HG03520 (cell line): ENCODE measurements at regions not wholly inside any gene's neighbourhood (a gene's known extent, or its start where the extent isn't known, plus 50 kb on each side); places are given as distances from the start of the nearest gene placed in this dataset.

Experiments used
- ATAC-seq: cut with Tn5 transposase; IDR thresholded peaks from one replicate; pipeline ENCODE4 v1.9.1; 2021; ENCODE audit warnings: mild to moderate bottlenecking, moderate library complexity; ENCODE audit not compliant: unreplicated experiment

- no peak for ATAC-seq
These were observed 1331.2 kb upstream of the GBE1 start for GRCh38 chr3:83092521-83093221.

- ATAC-seq: no peak
These were observed 1314.6 kb upstream of the GBE1 start for GRCh38 chr3:83076041-83076440.

GRCh38 chr3:83074485-83074884, 1313.0 kb upstream of the GBE1 start:
- no peak for ATAC-seq

- no peak for ATAC-seq
These were observed 1304.5 kb upstream of the GBE1 start for GRCh38 chr3:83065851-83066460.

GRCh38 chr3:83063446-83063845, 1302.0 kb upstream of the GBE1 start:
- ATAC-seq: no peak

- no peak for ATAC-seq
These were observed 1287.1 kb upstream of the GBE1 start for GRCh38 chr3:83048556-83048955.

GRCh38 chr3:83039422-83039821, 1278.0 kb upstream of the GBE1 start:
- no peak for ATAC-seq

- no peak for ATAC-seq
These were observed 1274.2 kb upstream of the GBE1 start for GRCh38 chr3:83035704-83036010.

- no peak for ATAC-seq
These were observed 1273.6 kb upstream of the GBE1 start for GRCh38 chr3:83034806-83035703.

GRCh38 chr3:83033133-83033532, 1271.7 kb upstream of the GBE1 start:
- no peak for ATAC-seq

GRCh38 chr3:83023086-83023485, 1261.6 kb upstream of the GBE1 start:
- ATAC-seq: no peak

- no peak for ATAC-seq
These were observed 1250.0 kb upstream of the GBE1 start for GRCh38 chr3:83011481-83011880.

- ATAC-seq: no peak
These were observed 1242.5 kb upstream of the GBE1 start for GRCh38 chr3:83003917-83004316.

- no peak for ATAC-seq
These were observed 1241.5 kb upstream of the GBE1 start for GRCh38 chr3:83002869-83003445.

GRCh38 chr3:82999777-83000176, 1238.3 kb upstream of the GBE1 start:
- ATAC-seq: no peak

GRCh38 chr3:82978368-82978767, 1216.9 kb upstream of the GBE1 start:
- ATAC-seq: no peak

- ATAC-seq: no peak
These were observed 1216.4 kb upstream of the GBE1 start for GRCh38 chr3:82977871-82978270.

- ATAC-seq: no peak
These were observed 1212.3 kb upstream of the GBE1 start for GRCh38 chr3:82973791-82974190.

- ATAC-seq: no peak
These were observed 1198.9 kb upstream of the GBE1 start for GRCh38 chr3:82960379-82960778.

GRCh38 chr3:82957696-82958095, 1196.3 kb upstream of the GBE1 start:
- no peak for ATAC-seq

GRCh38 chr3:82957079-82957478, 1195.6 kb upstream of the GBE1 start:
- no peak for ATAC-seq

- no peak for ATAC-seq
These were observed 1193.0 kb upstream of the GBE1 start for GRCh38 chr3:82954486-82954885.
